IMR-90 (cell line): ENCODE measurements at regions not wholly inside any gene's neighbourhood (a gene's known extent, or its start where the extent isn't known, plus 50 kb on each side); places are given as distances from the start of the nearest gene placed in this dataset.

Experiments
- ATAC-seq: fragments of 200-7000 bp; cut with Tn5 transposase; 2 replicates; pipeline ENCODE4 v1.9.1; 2020; ENCODE audit warnings: low read depth, mild to moderate bottlenecking, moderate library complexity
- BruUV-seq: library from RNA; stranded (reverse); fragments of 400-500 nt; replicated peaks from 2 replicates; lab custom pipeline; 2021; lab: Mats Ljungman, UMichigan
- CTCF ChIA-PET: fragments of 300-600 bp; formaldehyde crosslinking; extraction: SDS; loops from one replicate; lab custom pipeline; 2021; ENCODE audit warnings: antibody characterized with exemption; lab: Yijun Ruan, JAX
- POLR2A ChIA-PET: fragments of 300-600 bp; sonication (Branson Sonifier 250); formaldehyde crosslinking; loops from one replicate; lab custom pipeline; 2022; ENCODE audit warnings: antibody characterized with exemption; ENCODE audit not compliant: unreplicated experiment; lab: Charles Lee
- DNase-seq: peaks from one replicate; pipeline ENCODE4 v3.0.0; 2013
- H2AFZ ChIP-seq: replicated peaks from 2 replicates; pipeline ENCODE3; 2013; ENCODE audit warnings: low read length, mild to moderate bottlenecking; ENCODE audit not compliant: poor library complexity
- H2AK5ac ChIP-seq: 2 replicates; pipeline ENCODE4 v1.6.1; 2013; ENCODE audit warnings: low read depth, low read length, inconsistent platforms
- H2AK9ac ChIP-seq: replicated peaks from 2 replicates; pipeline ENCODE3; 2013; ENCODE audit warnings: mild to moderate bottlenecking, low read depth, low read length, moderate library complexity; ENCODE audit not compliant: poor library complexity
- H2BK120ac ChIP-seq: 2 replicates; pipeline ENCODE4 v1.6.1; 2013; ENCODE audit warnings: low read depth, low read length, inconsistent platforms
- H2BK15ac ChIP-seq: 3 replicates; pipeline ENCODE4 v1.6.1; 2013; ENCODE audit warnings: low read depth, low read length, inconsistent platforms
- H2BK20ac ChIP-seq: 2 replicates; pipeline ENCODE4 v1.6.1; 2013; ENCODE audit warnings: low read depth, mild to moderate bottlenecking, inconsistent platforms, low read length, moderate library complexity
- H2BK5ac ChIP-seq: 2 replicates; pipeline ENCODE4 v1.6.1; 2013; ENCODE audit warnings: mild to moderate bottlenecking, low read depth, low read length, inconsistent platforms; ENCODE audit not compliant: poor library complexity, severe bottlenecking
- H3K14ac ChIP-seq: replicated peaks from 2 replicates; pipeline ENCODE4 v1.6.1; 2013; ENCODE audit warnings: low read depth, low read length, inconsistent platforms
- H3K18ac ChIP-seq: 2 replicates; pipeline ENCODE4 v1.6.1; 2013; ENCODE audit warnings: low read depth, low read length, control low read depth
- H3K23ac ChIP-seq: 2 replicates; pipeline ENCODE4 v1.6.1; 2013; ENCODE audit warnings: low read depth, low read length, inconsistent platforms
- H3K27ac ChIP-seq: 2 replicates; pipeline ENCODE4 v1.5.1; 2013; ENCODE audit warnings: mild to moderate bottlenecking, control low read depth, low read length; ENCODE audit not compliant: insufficient read depth
- H3K27me3 ChIP-seq: 2 replicates; pipeline ENCODE4 v1.6.1; 2013; ENCODE audit warnings: low read length; ENCODE audit not compliant: control insufficient read depth, insufficient read depth
- H3K36me3 ChIP-seq: 2 replicates; pipeline ENCODE4 v1.6.1; 2013; ENCODE audit warnings: low read length, mixed read lengths; ENCODE audit not compliant: control insufficient read depth, insufficient read depth
- H3K4ac ChIP-seq: 2 replicates; pipeline ENCODE4 v1.6.1; 2013; ENCODE audit warnings: low read depth, low read length, inconsistent platforms
- H3K4me1 ChIP-seq: 2 replicates; pipeline ENCODE4 v1.6.1; 2013; ENCODE audit warnings: low read length, mixed read lengths; ENCODE audit not compliant: control insufficient read depth, insufficient read depth
- H3K4me2 ChIP-seq: 2 replicates; pipeline ENCODE4 v1.6.1; 2013; ENCODE audit warnings: low read depth, mild to moderate bottlenecking, control low read depth, low read length, moderate library complexity
- H3K4me3 ChIP-seq: 2 replicates; pipeline ENCODE4 v1.5.1; 2013; ENCODE audit warnings: low read depth, mild to moderate bottlenecking, control low read depth, low read length, moderate library complexity; ENCODE audit not compliant: insufficient read depth
- H3K56ac ChIP-seq: 2 replicates; pipeline ENCODE4 v1.6.1; 2013; ENCODE audit warnings: low read length, inconsistent platforms; ENCODE audit not compliant: insufficient read depth; ENCODE audit errors: extremely low read depth
- H3K79me1 ChIP-seq, 2 experiments: 2 replicates each; pipeline ENCODE4 v1.6.1; 2013; ENCODE audit warnings: low read length in 2 of 2, inconsistent platforms in 1 of 2, low read depth in 1 of 2
- H3K9ac ChIP-seq: 2 replicates; pipeline ENCODE4 v1.6.1; 2013; ENCODE audit warnings: low read depth, low read length, control low read depth
- H3K9me1 ChIP-seq: 2 replicates; pipeline ENCODE4 v1.6.1; 2013; ENCODE audit warnings: low read length, inconsistent platforms; ENCODE audit not compliant: insufficient read depth
- H3K9me3 ChIP-seq: 2 replicates; pipeline ENCODE4 v1.6.1; 2013; ENCODE audit warnings: low read length; ENCODE audit not compliant: control insufficient read depth, insufficient read depth
- H4K20me1 ChIP-seq: 2 replicates; pipeline ENCODE4 v1.6.1; 2013; ENCODE audit warnings: low read length, inconsistent platforms; ENCODE audit not compliant: insufficient read depth
- H4K5ac ChIP-seq: 2 replicates; pipeline ENCODE4 v1.6.1; 2013; ENCODE audit warnings: mild to moderate bottlenecking, low read depth, low read length, control low read depth
- H4K8ac ChIP-seq, 2 experiments: 2 replicates each; pipeline ENCODE4 v1.6.1; 2013; ENCODE audit warnings: low read depth in 2 of 2, low read length in 2 of 2, control low read depth in 1 of 2, inconsistent platforms in 1 of 2
- H4K91ac ChIP-seq: 2 replicates; pipeline ENCODE4 v1.6.1; 2013; ENCODE audit warnings: low read depth, low read length, inconsistent platforms; ENCODE audit not compliant: insufficient read depth
- CHD1 ChIP-seq: IDR thresholded peaks from 2 replicates; pipeline ENCODE4 v1.6.1; 2012; ENCODE audit warnings: low read depth, low read length, improper control_type of control experiment
- WGBS, 2 experiments: methylation state at CpG; one replicate each; pipeline versions ENCODE4 v1.1.5 to v1.1.7; 2013; ENCODE audit warnings: missing lambda C conversion rate in 2 of 2; ENCODE audit not compliant: insufficient read length in 1 of 2; ENCODE audit errors: extremely low coverage in 2 of 2; 5-methylcytosine and 5-hydroxymethylcytosine counted together
- dilution Hi-C: fragments of 300-500 bp; cut with HindIII; formaldehyde crosslinking; loops from one replicate; pipeline ENCODE4 v1.14.3; 2018; ENCODE audit warnings: low sequenced_read_pairs; ENCODE audit not compliant: unreplicated experiment
- in situ Hi-C: fragments of 300-500 bp; cut with MboI; formaldehyde crosslinking; loops from 3 replicates; pipeline ENCODE4 v1.14.3; 2019; ENCODE audit warnings: low sequenced_read_pairs, inconsistent platforms, mixed read lengths
- intact Hi-C: fragments of 100-400 bp; cut with micrococcal nuclease; formaldehyde crosslinking; loops from 2 replicates; pipeline ENCODE4 v1.10.0; 2022

DNA sequence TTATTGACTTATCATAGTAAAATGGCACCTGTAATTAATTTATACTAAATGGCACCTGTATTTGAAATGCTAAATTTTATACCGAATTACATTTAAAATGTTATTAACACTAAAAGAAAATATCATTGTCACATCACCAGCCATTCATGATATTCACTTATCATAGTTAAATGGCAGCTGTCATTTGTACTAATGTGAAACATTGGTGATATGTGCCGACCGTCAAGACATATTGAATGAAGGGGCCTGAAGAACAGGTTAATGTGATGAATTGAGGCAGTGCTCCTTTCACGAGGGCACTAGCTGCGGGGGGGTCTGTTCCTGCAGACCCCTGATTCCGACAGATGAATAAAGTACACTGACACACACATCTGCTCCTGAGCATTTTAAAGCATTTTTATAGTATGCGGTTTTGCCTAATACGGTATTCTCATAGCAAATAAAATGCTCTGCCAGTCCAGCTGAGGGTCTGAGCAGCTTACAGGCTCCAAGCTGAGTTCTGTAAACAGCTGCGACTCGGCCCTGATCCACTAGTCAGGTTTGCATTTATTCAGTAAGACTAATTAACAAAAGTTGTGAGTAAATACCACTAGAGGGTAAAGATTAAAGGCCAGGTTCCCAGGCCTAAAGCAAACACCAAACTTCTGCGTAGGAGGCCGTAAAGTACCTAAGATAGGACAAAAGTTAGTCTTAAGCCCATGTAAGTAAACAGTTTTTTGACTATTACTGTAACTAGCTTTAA is 593.4 kb upstream of the NETO1 start:
- Histone ChIP-seq H4K8ac (0 out of 4 replicates have a peak overlapping the region, but pooled peaks of 1 of the 2 experiments have one; percentile 1), H2BK5ac (peak overlapping the region; percentile 55), H3K9me1 (0 out of 2 replicates have a peak, but pooled peaks cover 3% of the 10 kb centered on the region), H4K5ac (no peak overlapping the region), H3K18ac (no peak overlapping the region), H3K4ac (peak overlapping the region; percentile 51; the same call in 1 of the 2 replicates), H3K23ac (0 out of 2 replicates have a peak overlapping the region, but pooled peaks have one; percentile 19), H4K20me1 (no peaks in the 10 kb centered on the region), H2BK120ac (peak overlapping the region; percentile 52; the same call in 1 of the 2 replicates), H2AK9ac (no peak overlapping the region), H3K4me3 (no peak overlapping the region), H2AK5ac (no peak overlapping the region), H3K27ac (peak overlapping the region; percentile 25; the same call in 1 of the 2 replicates), H4K91ac (no peak overlapping the region), H3K4me1 (peaks cover 5% of the 10 kb centered on the region; the same call in 1 of the 2 replicates), H3K36me3 (no peaks in the 10 kb centered on the region), H2BK20ac (peak overlapping the region; percentile 56; the same call in 1 of the 2 replicates), H3K14ac (0 out of 2 replicates have a peak overlapping the region, but pooled peaks have one; percentile 66), H2BK15ac (no peak overlapping the region), H3K56ac (no peak overlapping the region), H3K9me3 (no peaks in the 10 kb centered on the region), H2AFZ (no peak overlapping the region), H3K9ac (no peak overlapping the region), H3K79me1 (peaks cover 0 to 12% of the 10 kb centered on the region in 2 experiments; a peak in 1 of 4 replicates), H3K27me3 (no peaks in the 10 kb centered on the region), H3K4me2 (no peak overlapping the region; the same call in 1 of the 2 replicates)
- no peak for TF ChIP-seq CHD1
- POLR2A ChIA-PET, result no interaction called here
- no TSS peak for BruUV-seq
- in situ Hi-C loops (no loop called here), dilution Hi-C loops (no loop called here), intact Hi-C loops (no loop called here)
- CTCF ChIA-PET, result no interaction called here
- ATAC-seq, result no peak
- peak; percentile 4 for DNase-seq
- no CpG with 5 or more reads among the region's 12 CpGs for WGBS, 2 experiments
